GDM1 (cell line): ENCODE measurements at regions not wholly inside any gene's neighbourhood (a gene's known extent, or its start where the extent isn't known, plus 50 kb on each side); places are given as distances from the start of the nearest gene placed in this dataset.

ENCODE experiments used
- DNase-seq: peaks from one replicate; lab custom pipeline; 2025; lab: John Stamatoyannopoulos, UW

GRCh38 chr7:121810831-121811672 lies 61.9 kb upstream of the PTPRZ1 start:
- no peak for DNase-seq

DNA sequence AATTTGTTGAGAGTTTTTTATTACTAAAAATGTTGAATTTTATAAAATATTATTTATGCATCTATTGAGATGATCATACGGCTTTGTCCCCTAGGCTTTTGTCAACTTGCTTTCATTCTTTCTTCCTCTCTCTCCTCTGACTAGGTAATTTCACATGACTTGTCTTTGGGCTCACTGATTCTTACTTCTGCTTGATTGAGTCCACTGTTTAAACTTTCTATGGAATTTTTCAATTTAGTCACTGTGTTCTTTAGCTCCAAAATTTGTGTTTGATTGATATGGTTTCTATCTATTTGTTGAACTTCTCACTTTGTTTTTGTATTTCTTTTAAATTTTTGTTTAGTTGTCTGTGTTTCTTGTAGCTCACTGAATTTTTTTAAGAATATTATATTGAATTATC lies 65.9 kb upstream of the PTPRZ1 start:
- no peak for DNase-seq

GRCh38 chr7:121803039-121803438 lies 69.9 kb upstream of the PTPRZ1 start:
- no peak for DNase-seq

DNA sequence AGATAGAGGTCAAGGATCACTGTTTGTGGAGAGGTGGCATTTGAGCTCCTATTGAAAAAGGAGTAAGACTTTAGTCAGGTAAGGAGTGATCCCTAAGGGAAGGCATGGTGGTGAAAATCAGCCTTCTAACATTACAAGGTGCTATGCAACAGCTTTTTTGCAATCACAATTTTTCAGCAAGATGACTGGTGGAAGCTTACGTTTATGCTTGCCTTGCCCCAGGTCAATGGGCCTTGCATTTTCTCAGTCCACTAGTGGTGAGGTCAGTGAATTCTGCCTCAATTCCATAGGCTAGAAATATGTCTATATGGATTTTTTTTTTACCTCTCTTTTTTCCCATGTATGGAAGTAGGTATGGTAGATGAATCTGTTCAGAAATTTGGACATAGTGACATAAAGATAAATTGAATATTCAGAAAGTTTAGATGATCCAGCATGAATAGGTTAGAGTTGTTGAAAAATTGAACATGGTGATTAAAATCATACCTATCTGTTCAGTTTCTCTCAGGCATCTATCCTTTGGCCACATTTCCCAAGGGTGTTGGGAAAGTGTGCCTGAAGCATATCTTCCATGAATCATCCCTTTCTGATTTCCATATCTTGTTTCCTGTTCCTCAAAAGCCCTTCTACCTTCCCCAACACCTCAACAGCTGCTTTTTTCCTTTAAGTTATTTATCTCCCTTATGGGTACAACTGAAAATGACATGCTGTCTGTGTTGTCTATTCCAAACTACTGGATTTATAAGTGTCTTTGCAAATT lies 71.9 kb upstream of the PTPRZ1 start:
- no peak for DNase-seq

- DNase-seq: no peak
These were observed 74.1 kb upstream of the PTPRZ1 start for GRCh38 chr7:121798896-121799295.

DNA sequence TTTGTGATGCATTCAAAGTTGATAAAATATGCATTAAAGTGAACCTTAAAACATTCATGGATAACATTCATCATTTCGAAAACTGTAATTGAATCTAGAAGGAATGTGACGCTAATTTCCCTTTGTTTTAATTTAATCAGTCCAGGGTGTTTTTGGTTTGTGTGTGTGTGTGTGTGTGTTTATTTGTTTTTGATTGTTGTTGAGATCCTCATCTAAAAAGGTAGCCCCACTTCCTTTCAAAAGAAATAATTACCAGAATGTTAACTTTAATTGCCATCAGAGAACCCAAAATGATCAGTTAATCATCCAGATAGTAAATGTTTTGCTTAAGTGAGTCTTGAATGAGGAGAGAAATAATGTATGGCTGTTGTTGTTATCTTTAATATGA lies 74.5 kb upstream of the PTPRZ1 start:
- no peak for DNase-seq

DNA sequence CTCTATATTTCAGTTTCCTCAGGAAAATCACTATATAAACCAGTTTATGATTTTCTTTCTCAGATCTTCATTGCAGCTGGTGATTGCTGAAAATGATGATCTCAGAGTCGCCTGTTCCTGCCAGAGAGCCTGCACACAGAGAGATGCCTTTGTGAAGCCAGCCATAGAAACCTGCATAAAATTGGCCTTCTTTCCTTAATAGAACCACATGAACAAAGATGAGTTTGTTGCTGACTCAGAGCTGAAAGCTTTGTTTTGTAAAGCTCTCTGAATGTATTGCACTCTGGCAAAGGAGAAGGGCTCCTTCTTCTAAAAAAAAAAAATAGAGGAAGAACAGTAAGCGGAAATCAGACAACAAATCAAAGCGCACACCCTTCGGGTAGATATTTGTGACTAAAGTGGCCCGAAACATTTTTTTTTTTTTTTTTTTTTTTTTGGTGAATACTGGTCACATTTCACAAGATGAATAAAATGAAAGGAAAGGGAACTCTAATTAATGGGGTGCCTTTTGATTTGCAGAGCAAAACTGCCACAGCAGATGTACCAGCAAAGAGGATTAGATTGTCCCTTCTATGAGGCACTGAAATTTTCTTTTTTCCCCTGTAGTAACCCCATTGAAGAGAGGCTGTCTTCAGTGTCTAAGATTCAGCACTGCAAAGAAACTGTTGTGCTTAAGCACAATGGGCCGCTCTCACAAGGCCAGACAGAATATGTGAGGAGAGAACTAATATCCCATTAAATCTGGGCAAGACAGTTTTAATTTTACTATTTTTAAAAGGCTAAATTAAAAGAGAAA lies 75.1 kb upstream of the PTPRZ1 start:
- no peak for DNase-seq

DNA sequence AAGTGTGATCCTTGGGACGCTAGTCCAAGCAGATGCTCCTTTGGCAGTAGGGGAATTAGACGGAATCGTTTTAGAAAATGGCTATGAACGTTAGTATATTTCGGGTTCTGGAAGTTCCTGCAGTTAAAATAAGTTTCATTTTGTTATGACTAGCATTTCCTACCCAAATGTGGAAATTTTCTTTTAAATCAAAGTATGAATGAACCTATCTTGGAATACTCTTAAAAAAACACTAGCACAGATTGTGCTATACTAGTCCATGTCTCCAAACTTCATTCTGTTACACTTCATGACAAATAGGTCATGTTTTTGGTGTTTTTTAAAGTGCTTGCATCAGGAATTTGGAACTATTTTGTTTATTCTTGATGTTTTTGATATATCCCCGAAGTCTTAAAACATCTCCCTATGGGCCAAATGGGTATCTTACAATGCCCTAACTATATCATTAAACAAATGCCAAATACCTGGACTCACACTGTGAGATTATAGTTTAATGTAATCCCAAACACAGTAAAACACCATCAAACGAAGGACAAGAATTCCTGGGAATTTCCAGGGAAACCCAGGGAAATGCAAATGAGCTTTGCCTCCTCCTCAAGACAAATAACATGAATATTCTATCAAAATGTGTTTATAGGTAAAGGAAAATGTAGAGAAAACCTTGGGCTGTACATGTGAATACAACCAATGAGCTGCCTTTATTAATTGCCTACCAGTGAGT lies 75.9 kb upstream of the PTPRZ1 start:
- DNase-seq: no peak

- DNase-seq: no peak
These were observed 76.6 kb upstream of the PTPRZ1 start for GRCh38 chr7:121796381-121796780.

GRCh38 chr7:121795736-121796135 lies 77.2 kb upstream of the PTPRZ1 start:
- no peak for DNase-seq

GRCh38 chr7:121793716-121794115 lies 79.2 kb upstream of the PTPRZ1 start:
- no peak for DNase-seq

DNA sequence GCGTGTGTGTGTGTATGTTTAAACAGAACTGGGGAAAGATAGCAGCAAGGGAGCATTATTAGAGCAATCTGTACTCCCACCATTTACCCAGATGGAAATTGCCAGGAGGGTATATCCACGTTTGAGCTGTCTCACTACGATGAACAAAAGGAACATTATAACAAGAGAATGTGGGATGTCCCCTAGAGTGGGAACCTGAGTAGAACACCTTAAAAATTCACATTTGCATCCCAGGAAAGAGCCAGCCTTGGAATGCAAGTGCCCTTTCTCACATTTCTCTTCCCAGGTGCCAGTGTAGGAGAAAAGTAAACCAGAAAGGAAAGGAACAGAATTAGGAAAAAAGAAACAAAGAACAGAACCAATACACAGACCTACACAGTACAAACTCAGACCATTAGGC lies 95.3 kb upstream of the PTPRZ1 start:
- no peak for DNase-seq

- DNase-seq: no peak
These were observed 98.4 kb upstream of the PTPRZ1 start for GRCh38 chr7:121774563-121774962.

DNA sequence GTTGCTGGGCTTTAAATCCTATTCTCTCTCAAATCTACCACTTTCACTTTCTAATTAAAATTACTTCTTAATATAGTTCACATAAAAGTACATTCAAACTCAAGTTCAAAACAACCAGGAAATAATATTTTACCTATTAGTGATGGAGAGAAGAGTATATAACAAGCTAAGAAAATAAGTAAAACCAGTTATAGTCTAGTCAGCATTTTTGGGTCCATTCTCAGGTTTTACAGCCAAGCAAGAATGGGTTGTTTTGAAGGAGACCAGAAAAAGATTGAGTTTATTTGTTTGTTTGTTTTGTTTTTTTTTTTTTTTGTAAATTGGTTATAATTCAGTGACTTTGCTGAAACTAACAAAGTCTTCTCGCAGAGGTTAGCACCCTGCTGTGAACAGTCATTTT lies 106.3 kb upstream of the PTPRZ1 start:
- DNase-seq: no peak

DNA sequence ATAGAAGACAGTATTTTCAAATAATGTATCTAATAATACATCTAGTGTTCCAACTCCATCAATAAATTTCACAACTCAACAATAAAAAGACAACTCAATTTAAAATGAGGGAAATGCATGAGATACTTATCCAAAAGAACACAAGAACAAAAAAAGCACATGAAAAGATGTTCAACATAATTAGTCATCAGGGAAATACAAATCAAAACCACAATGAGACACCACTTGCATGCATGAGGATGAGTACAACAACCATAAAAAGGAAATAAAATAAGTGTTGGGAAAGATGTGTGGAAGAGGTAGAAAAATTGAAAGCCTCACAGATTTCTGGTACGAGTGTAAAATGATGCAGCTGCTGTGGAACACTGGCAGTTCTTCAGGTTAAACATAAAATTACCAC lies 111.6 kb upstream of the PTPRZ1 start:
- no peak for DNase-seq

- DNase-seq: no peak
These were observed 117.0 kb upstream of the PTPRZ1 start for GRCh38 chr7:121755818-121756552.

- no peak for DNase-seq
These were observed 117.7 kb upstream of the PTPRZ1 start for GRCh38 chr7:121755286-121755685.

DNA sequence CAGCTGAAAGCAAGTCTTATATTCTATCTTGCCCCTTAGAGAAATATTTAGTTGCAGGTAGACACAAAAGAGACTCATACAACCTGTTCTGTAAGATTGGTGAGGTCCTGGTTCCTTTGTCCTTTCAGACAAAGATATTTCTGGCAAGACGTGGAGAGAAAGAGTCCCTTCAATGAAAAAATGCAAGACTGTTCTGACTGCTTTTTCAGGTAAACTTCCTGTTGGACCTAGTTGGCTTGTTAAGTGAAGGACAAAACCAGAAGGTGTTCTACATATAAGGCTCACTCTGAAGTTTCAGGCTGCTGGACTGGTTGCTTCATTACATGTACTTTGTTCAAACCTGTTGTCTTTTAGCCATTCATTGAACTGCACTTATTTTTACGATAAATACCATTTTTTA lies 119.0 kb upstream of the PTPRZ1 start:
- DNase-seq: no peak

DNA sequence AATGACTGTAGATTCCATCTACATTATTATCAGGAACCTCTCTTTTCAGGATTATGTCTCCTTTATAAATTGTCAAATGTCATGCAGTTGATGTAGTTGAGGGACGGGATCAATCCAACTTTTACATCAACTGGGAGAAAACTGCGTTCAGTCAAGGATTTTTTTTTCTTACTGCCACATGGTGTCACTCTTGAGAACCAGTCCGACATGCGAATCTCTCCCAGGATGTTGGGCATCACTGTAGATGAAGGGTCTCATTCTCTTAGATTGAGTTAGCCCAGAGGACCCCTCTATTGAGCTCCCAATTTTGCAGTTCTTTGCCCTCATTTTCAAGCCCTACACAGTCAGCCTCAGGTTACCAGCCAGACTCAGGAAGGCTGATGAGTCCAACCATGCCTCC lies 120.3 kb upstream of the PTPRZ1 start:
- DNase-seq: no peak

- DNase-seq: no peak
These were observed 124.4 kb upstream of the PTPRZ1 start for GRCh38 chr7:121748546-121748945.

DNA sequence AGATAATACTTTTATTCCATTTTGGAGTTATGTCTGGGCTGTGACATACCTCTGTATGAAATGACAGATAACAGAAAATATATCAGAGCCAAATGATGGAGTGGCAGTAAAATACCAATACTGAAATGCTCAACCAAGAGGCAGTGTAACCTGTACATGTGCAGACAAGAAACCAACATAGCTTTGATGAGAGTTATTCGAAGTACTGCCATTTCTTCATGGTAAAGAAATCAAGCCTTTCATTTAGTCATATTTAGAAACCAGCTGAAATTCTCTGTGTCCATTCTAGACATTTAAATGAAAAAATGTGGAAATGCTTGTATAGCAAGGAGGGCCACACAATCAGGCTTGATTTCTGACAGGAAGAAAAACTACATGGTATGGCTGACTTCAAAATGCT lies 127.1 kb upstream of the PTPRZ1 start:
- no peak for DNase-seq
